Caki2 (cell line): ENCODE measurements at regions not wholly inside any gene's neighbourhood (a gene's known extent, or its start where the extent isn't known, plus 50 kb on each side); places are given as distances from the start of the nearest gene placed in this dataset.
"Not testable (repeated sequence)": the region's sequence is repeated elsewhere in the genome, so short reads cannot be mapped to it uniquely, and the experiment has no call there.

Experiments
- DNase-seq: peaks from one replicate; pipeline ENCODE4 v3.0.0-alpha.2; 2015; ENCODE audit warnings: low read depth
- in situ Hi-C: cut with HindIII; loops from 2 replicates; pipeline ENCODE4 v1.10.0; 2016; ENCODE audit warnings: low sequenced_read_pairs, low pct_unique_long_range_greater_than_20kb, mixed read lengths

GRCh38 chr10:52568309-52568708 is 204.3 kb downstream of the MBL2 start:
- DNase-seq = no peak
- in situ Hi-C loops = no loop called here

- in situ Hi-C loops = no loop called here
- no peak for DNase-seq
Observed at GRCh38 chr10:52570490-52570889, 202.1 kb downstream of the MBL2 start.

GRCh38 chr10:52571018-52571417 is 201.6 kb downstream of the MBL2 start:
- DNase-seq = no peak
- in situ Hi-C loops = no loop called here

- in situ Hi-C loops = no loop called here
- DNase-seq = no peak
Observed at GRCh38 chr10:52571516-52572182, 200.9 kb downstream of the MBL2 start.

- DNase-seq = no peak
- in situ Hi-C loops = no loop called here
Observed at GRCh38 chr10:52573347-52573746, 199.2 kb downstream of the MBL2 start.

- in situ Hi-C loops = no loop called here
Observed at GRCh38 chr10:52574697-52575096, 197.9 kb downstream of the MBL2 start.

GRCh38 chr10:52577047-52577446 is 195.5 kb downstream of the MBL2 start:
- in situ Hi-C loops = no loop called here
- no peak for DNase-seq

More at GRCh38 chr10:52574697-52575096, 197.9 kb downstream of the MBL2 start:
- no peak for DNase-seq

GRCh38 chr10:52578871-52579405 is 193.6 kb downstream of the MBL2 start:
- no peak for DNase-seq
- in situ Hi-C loops = no loop called here

GRCh38 chr10:52581636-52582035 is 190.9 kb downstream of the MBL2 start:
- in situ Hi-C loops, DNase-seq: not testable (repeated sequence)

- no peak for DNase-seq
- in situ Hi-C loops = no loop called here
Observed at GRCh38 chr10:52583336-52583735, 189.2 kb downstream of the MBL2 start.

- no peak for DNase-seq
- in situ Hi-C loops = no loop called here
Observed at GRCh38 chr10:52586710-52587109, 185.9 kb downstream of the MBL2 start.

- in situ Hi-C loops = no loop called here
- no peak for DNase-seq
Observed at GRCh38 chr10:52597189-52597863, 175.3 kb downstream of the MBL2 start.

- DNase-seq = no peak
- in situ Hi-C loops = no loop called here
Observed at GRCh38 chr10:52598936-52599335, 173.6 kb downstream of the MBL2 start.

- no peak for DNase-seq
- in situ Hi-C loops = no loop called here
Observed at GRCh38 chr10:52599551-52600200, 172.9 kb downstream of the MBL2 start.

- in situ Hi-C loops, DNase-seq: not testable (repeated sequence)
Observed at GRCh38 chr10:52604131-52604530, 168.5 kb downstream of the MBL2 start.

- in situ Hi-C loops = no loop called here
- DNase-seq = no peak
Observed at GRCh38 chr10:52609071-52609470, 163.5 kb downstream of the MBL2 start.

GRCh38 chr10:52609626-52610240 is 162.9 kb downstream of the MBL2 start:
- no peak for DNase-seq
- in situ Hi-C loops = no loop called here

- no peak for DNase-seq
- in situ Hi-C loops = no loop called here
Observed at GRCh38 chr10:52615331-52615730, 157.3 kb downstream of the MBL2 start.
